Endothelial cell of umbilical vein (primary cell): ENCODE measurements at regions not wholly inside any gene's neighbourhood (a gene's known extent, or its start where the extent isn't known, plus 50 kb on each side); places are given as distances from the start of the nearest gene placed in this dataset.

ENCODE experiments used
- BruUV-seq: library from RNA; stranded (reverse); fragments of 400-500 nt; replicated peaks from 2 replicates; lab custom pipeline; 2021; lab: Mats Ljungman, UMichigan
- CTCF ChIA-PET: fragments of 300-600, 350-600 bp; sonication (Branson Sonifier 250); formaldehyde crosslinking; loops from one replicate; lab custom pipeline; 2021; ENCODE audit warnings: antibody characterized with exemption, inconsistent platforms; lab: Charles Lee
- POLR2A ChIA-PET: fragments of 300-600, 350-600 bp; sonication (Branson Sonifier 250); formaldehyde crosslinking; loops from one replicate; lab custom pipeline; 2021; ENCODE audit warnings: antibody characterized with exemption, inconsistent platforms; lab: Charles Lee
- DNase-seq: peaks from one replicate; pipeline ENCODE4 v3.0.0-alpha.2; 2011; ENCODE audit warnings: low read depth, low spot score
- FAIRE-seq: peaks from 2 replicates; lab custom pipeline; 2011; peaks lifted over from hg19 to GRCh38; lab: Jason Lieb, UNC
- H2AFZ ChIP-seq: 2 replicates; pipeline ENCODE4 v1.6.0; 2012; ENCODE audit warnings: low read depth, low read length, control low read depth, inconsistent platforms
- H3K27ac ChIP-seq: 2 replicates; pipeline ENCODE4 v1.5.1; 2011; ENCODE audit warnings: low read depth, mild to moderate bottlenecking, control low read depth, low read length, moderate library complexity; ENCODE audit not compliant: insufficient read depth
- H3K27me3 ChIP-seq, 2 experiments: 2 replicates each; pipeline versions ENCODE4 v1.6.0 to v1.6.1; 2011; ENCODE audit warnings: low read length in 2 of 2, mixed read lengths in 1 of 2; ENCODE audit not compliant: control insufficient read depth in 2 of 2, insufficient read depth in 2 of 2
- H3K36me3 ChIP-seq, 2 experiments: 2 replicates in 1 of 2; 3 replicates in 1 of 2; pipeline ENCODE4 v1.5.1; 2011; ENCODE audit warnings: low read length in 2 of 2, mild to moderate bottlenecking in 1 of 2, moderate library complexity in 1 of 2; ENCODE audit not compliant: control insufficient read depth in 2 of 2, insufficient read depth in 2 of 2; ENCODE audit errors: extremely low read depth in 1 of 2
- H3K4me1 ChIP-seq: 3 replicates; pipeline ENCODE4 v1.5.1; 2011; ENCODE audit warnings: mild to moderate bottlenecking, low read length; ENCODE audit not compliant: control insufficient read depth, insufficient read depth; ENCODE audit errors: extremely low read depth
- H3K4me2 ChIP-seq: 2 replicates; pipeline ENCODE4 v1.6.1; 2011; ENCODE audit warnings: low read length, control low read depth, mixed read lengths; ENCODE audit not compliant: insufficient read depth
- H3K4me3 ChIP-seq, 3 experiments: fragments of 200-600 bp in 1 of 3; sonication (generic), shearing (Covaris generic) in 1 of 3; replicated peaks in 1 of 3; 2 replicates each; pipeline ENCODE4 v1.5.1; 2011 to 2016; ENCODE audit warnings: control low read depth in 3 of 3, low read length in 3 of 3, mild to moderate bottlenecking in 2 of 3, inconsistent platforms in 1 of 3, low read depth in 1 of 3, moderate library complexity in 1 of 3; ENCODE audit not compliant: insufficient read depth in 1 of 3
- H3K79me2 ChIP-seq: 2 replicates; pipeline ENCODE4 v1.6.0; 2012; ENCODE audit warnings: low read length, inconsistent platforms; ENCODE audit not compliant: control insufficient read depth, insufficient read depth
- H3K9ac ChIP-seq: replicated peaks from 2 replicates; pipeline ENCODE3; 2011; ENCODE audit warnings: low read length, control low read depth; ENCODE audit not compliant: insufficient read depth; ENCODE audit errors: extremely low read depth
- H3K9me1 ChIP-seq: replicated peaks from 3 replicates; pipeline ENCODE4 v1.6.0; 2011; ENCODE audit warnings: mild to moderate bottlenecking, low read length; ENCODE audit not compliant: control insufficient read depth, insufficient read depth; ENCODE audit errors: extremely low read depth
- H3K9me3 ChIP-seq: replicated peaks from 2 replicates; pipeline ENCODE4 v1.5.1; 2012; ENCODE audit warnings: low read length, inconsistent platforms; ENCODE audit not compliant: control insufficient read depth, insufficient read depth
- H4K20me1 ChIP-seq: replicated peaks from 2 replicates; pipeline ENCODE3; 2011; ENCODE audit warnings: mild to moderate bottlenecking, low read length; ENCODE audit not compliant: control insufficient read depth, insufficient read depth; ENCODE audit errors: extremely low read depth
- EZH2 ChIP-seq: IDR thresholded peaks from 2 replicates; pipeline ENCODE4 v1.6.1; 2012; ENCODE audit warnings: borderline replicate concordance, low read depth, mild to moderate bottlenecking, moderate library complexity, low read length, inconsistent platforms; ENCODE audit not compliant: severe bottlenecking
- FOS ChIP-seq: IDR thresholded peaks from 2 replicates; pipeline ENCODE4 v1.6.1; 2011; ENCODE audit warnings: mild to moderate bottlenecking, low read length, moderate library complexity, borderline replicate concordance; ENCODE audit not compliant: insufficient read depth
- GATA2 ChIP-seq: IDR thresholded peaks from 2 replicates; pipeline ENCODE4 v1.7.0; 2011; ENCODE audit warnings: low read depth, mild to moderate bottlenecking, moderate library complexity, mixed read lengths, low read length; ENCODE audit not compliant: insufficient read length, insufficient read depth
- JUN ChIP-seq: IDR thresholded peaks from 2 replicates; pipeline ENCODE4 v1.6.1; 2011; ENCODE audit warnings: borderline replicate concordance, low read depth; ENCODE audit not compliant: insufficient read length, insufficient read depth
- MYC ChIP-seq: IDR thresholded peaks from one replicate; pipeline ENCODE4 v1.6.1; 2011; ENCODE audit warnings: mild to moderate bottlenecking, low read depth, low read length
- POLR2A ChIP-seq: IDR thresholded peaks from 2 replicates; pipeline ENCODE4 v1.6.1; 2012; ENCODE audit warnings: low read depth, mild to moderate bottlenecking, control low read depth, low read length
- POLR2AphosphoS5 ChIP-seq: IDR thresholded peaks from 2 replicates; pipeline ENCODE4 v1.6.1; 2012; ENCODE audit warnings: low read depth, mild to moderate bottlenecking, control low read depth, low read length, moderate library complexity; ENCODE audit not compliant: insufficient read depth
- dilution Hi-C: fragments of 300-500 bp; cut with MboI; formaldehyde crosslinking; loops from one replicate; pipeline ENCODE4 v1.15.0; 2019; ENCODE audit warnings: low sequenced_read_pairs; ENCODE audit not compliant: extremely low pct_ligation_motif_present
- intact Hi-C: fragments of 100-400 bp; cut with micrococcal nuclease; formaldehyde crosslinking; loops from one replicate; pipeline ENCODE4 v1.10.0; 2022
- TF ChIP-seq, protein P1 (sequence below), 2 donors: IDR thresholded peaks; 1 replicate in 1 of 2; 2 replicates in 1 of 2; pipeline ENCODE4 v1.5.1; 2011; ENCODE audit warnings: low read length in 2 of 2, mild to moderate bottlenecking in 2 of 2, moderate library complexity in 2 of 2, control low read depth in 1 of 2, inconsistent platforms in 1 of 2, low read depth in 1 of 2; ENCODE audit not compliant: insufficient read depth in 1 of 2; ENCODE audit errors: extremely low read depth in 1 of 2
- TF ChIP-seq, protein P2 (sequence below): IDR thresholded peaks from 2 replicates; pipeline ENCODE4 v1.6.1; 2011; ENCODE audit not compliant: insufficient read depth, insufficient read length

DNA sequence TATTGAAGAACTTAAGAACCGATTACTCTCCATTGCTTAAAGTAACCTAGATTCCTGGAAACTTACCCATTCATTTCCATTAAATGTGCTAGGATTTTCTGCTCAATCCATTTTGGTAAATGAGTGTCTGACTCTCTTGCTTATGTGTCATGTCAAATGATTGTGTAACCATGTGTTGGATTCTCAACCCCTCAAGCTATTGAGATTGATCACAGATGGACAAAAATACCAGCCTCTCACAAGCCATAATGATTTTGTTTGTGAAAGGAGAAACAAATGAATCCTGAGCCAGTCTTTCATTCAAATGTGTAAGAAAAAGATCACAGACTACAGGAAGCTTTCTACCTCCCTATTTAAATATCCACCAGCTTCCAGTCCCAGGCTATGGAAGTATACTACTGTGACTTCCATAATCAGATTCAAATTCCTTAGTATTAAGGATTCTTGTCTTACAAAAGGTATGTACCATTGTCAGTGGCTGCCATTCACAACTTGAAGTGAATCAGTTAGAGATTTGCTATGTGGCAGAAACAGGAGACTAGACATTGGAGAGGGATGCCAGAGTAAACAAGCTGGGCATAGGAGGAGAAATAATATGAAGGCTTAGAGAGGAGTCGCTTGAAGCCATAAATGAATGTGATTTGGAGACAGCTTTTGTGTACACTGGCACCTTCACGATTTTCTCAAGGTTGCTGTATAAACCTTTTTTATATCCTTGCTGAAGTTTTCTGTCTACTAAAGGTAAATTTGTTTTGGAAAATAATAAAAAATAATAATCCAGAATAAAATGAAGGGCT lies 498.5 kb upstream of the SETBP1 start:
- BruUV-seq = no TSS peak

More for the DNA sequence above, 498.5 kb upstream of the SETBP1 start:
- H3K27me3 ChIP-seq = no peaks in the 10 kb centered on the region
- DNase-seq (no peak), FAIRE-seq (no peak)
- H3K9me1 ChIP-seq = no peaks in the 10 kb centered on the region
- H4K20me1 ChIP-seq = no peaks in the 10 kb centered on the region
- H3K4me3 ChIP-seq = no peak overlapping the region
- ChIA-PET CTCF (interaction anchor here (1.2 kb wide), 1 partner anchor 52 kb away, joined by 3 read pairs; no protein-coding TSS in a partner anchor), POLR2A (no interaction called here)
- H3K9me3 ChIP-seq = no peaks in the 10 kb centered on the region
- dilution Hi-C loops (no loop called here), intact Hi-C loops (no loop called here)
- H2AFZ ChIP-seq = no peak overlapping the region
- no peak for TF ChIP-seq FOS
- TF ChIP-seq, protein P1, sequence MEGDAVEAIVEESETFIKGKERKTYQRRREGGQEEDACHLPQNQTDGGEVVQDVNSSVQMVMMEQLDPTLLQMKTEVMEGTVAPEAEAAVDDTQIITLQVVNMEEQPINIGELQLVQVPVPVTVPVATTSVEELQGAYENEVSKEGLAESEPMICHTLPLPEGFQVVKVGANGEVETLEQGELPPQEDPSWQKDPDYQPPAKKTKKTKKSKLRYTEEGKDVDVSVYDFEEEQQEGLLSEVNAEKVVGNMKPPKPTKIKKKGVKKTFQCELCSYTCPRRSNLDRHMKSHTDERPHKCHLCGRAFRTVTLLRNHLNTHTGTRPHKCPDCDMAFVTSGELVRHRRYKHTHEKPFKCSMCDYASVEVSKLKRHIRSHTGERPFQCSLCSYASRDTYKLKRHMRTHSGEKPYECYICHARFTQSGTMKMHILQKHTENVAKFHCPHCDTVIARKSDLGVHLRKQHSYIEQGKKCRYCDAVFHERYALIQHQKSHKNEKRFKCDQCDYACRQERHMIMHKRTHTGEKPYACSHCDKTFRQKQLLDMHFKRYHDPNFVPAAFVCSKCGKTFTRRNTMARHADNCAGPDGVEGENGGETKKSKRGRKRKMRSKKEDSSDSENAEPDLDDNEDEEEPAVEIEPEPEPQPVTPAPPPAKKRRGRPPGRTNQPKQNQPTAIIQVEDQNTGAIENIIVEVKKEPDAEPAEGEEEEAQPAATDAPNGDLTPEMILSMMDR (IDR thresholded peaks at IDR 0.05; ENCODE audit: extremely low read depth in 1 of 2, insufficient read depth in 1 of 2, low read depth in 1 of 2, low read length in 2 of 2) = no peak
- no peak for TF ChIP-seq POLR2A
- TF ChIP-seq, protein P2, sequence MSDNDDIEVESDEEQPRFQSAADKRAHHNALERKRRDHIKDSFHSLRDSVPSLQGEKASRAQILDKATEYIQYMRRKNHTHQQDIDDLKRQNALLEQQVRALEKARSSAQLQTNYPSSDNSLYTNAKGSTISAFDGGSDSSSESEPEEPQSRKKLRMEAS = no peak
- TF ChIP-seq GATA2 = no peak
- no peak for TF ChIP-seq POLR2AphosphoS5
- no peak for TF ChIP-seq MYC
- TF ChIP-seq EZH2 = no peak
- TF ChIP-seq JUN = no peak
- H3K9ac ChIP-seq = no peak overlapping the region
- H3K4me2 ChIP-seq = no peak overlapping the region
- H3K27ac ChIP-seq = no peak overlapping the region
- no peaks in the 10 kb centered on the region for H3K79me2 ChIP-seq
- H3K36me3 ChIP-seq = no peaks in the 10 kb centered on the region
- no peaks in the 10 kb centered on the region for H3K4me1 ChIP-seq
